GM12878 (cell line): ENCODE measurements at regions not wholly inside any gene's neighbourhood (a gene's known extent, or its start where the extent isn't known, plus 50 kb on each side); places are given as distances from the start of the nearest gene placed in this dataset.

ENCODE experiments used
- ATAC-seq: fragments of 200-7000 bp; cut with Tn5 transposase; 3 replicates; pipeline ENCODE4 v1.9.1; 2020; ENCODE audit warnings: mild to moderate bottlenecking, moderate library complexity
- BruUV-seq: library from RNA; stranded (reverse); fragments of 400-500 nt; replicated peaks from 2 replicates; lab custom pipeline; 2021; lab: Mats Ljungman, UMichigan
- CTCF ChIA-PET: fragments of 300-600 bp; sonication (Branson Sonifier 250); formaldehyde crosslinking; extraction: SDS; loops from one replicate; lab custom pipeline; 2021; ENCODE audit warnings: inconsistent platforms; lab: Yijun Ruan, JAX
- POLR2A ChIA-PET: fragments of 350-600 bp; formaldehyde crosslinking; extraction: SDS; loops from one replicate; lab custom pipeline; 2021; ENCODE audit warnings: inconsistent platforms; lab: Charles Lee
- RAD21 ChIA-PET: fragments of 300-600 bp; sonication (Branson Sonifier 250); formaldehyde crosslinking; loops from one replicate; lab custom pipeline; 2023; ENCODE audit warnings: antibody characterized with exemption; ENCODE audit not compliant: unreplicated experiment; lab: Charles Lee
- SMC1A ChIA-PET: fragments of 300-600 bp; sonication (Branson Sonifier 250); formaldehyde crosslinking; loops from one replicate; lab custom pipeline; 2023; ENCODE audit not compliant: unreplicated experiment, uncharacterized antibody; lab: Charles Lee
- DNase-seq: peaks from one replicate; pipeline ENCODE4 v3.0.0-alpha.2; 2011; ENCODE audit warnings: low read depth, low spot score
- FAIRE-seq: peaks from 3 replicates; lab custom pipeline; 2011; peaks lifted over from hg19 to GRCh38; lab: Jason Lieb, UNC
- H2AFZ ChIP-seq: 2 replicates; pipeline ENCODE4 v1.6.0; 2011; ENCODE audit warnings: low read depth, low read length, control low read depth; ENCODE audit not compliant: control insufficient read depth
- H3K27ac ChIP-seq: 2 replicates; pipeline ENCODE4 v1.5.1; 2011; ENCODE audit warnings: control low read depth; ENCODE audit not compliant: control insufficient read depth, insufficient read depth
- H3K27me3 ChIP-seq, 2 experiments: replicated peaks in 1 of 2; 2 replicates each; pipeline versions ENCODE4 v1.6.0 to v1.6.1; 2011; ENCODE audit warnings: low read length in 1 of 2; ENCODE audit not compliant: control insufficient read depth in 2 of 2, insufficient read depth in 2 of 2
- H3K36me3 ChIP-seq, 2 experiments: 2 replicates each; pipeline ENCODE4 v1.5.1; 2011; ENCODE audit warnings: low read length in 1 of 2; ENCODE audit not compliant: control insufficient read depth in 2 of 2, insufficient read depth in 2 of 2
- H3K4me1 ChIP-seq: 2 replicates; pipeline ENCODE4 v1.6.1; 2011; ENCODE audit warnings: mild to moderate bottlenecking, low read length, moderate library complexity, mixed read lengths; ENCODE audit not compliant: control insufficient read depth, insufficient read depth
- H3K4me2 ChIP-seq: 2 replicates; pipeline ENCODE4 v1.6.0; 2011; ENCODE audit warnings: control low read depth; ENCODE audit not compliant: control insufficient read depth, insufficient read depth
- H3K4me3 ChIP-seq: fragments of 200-600 bp; sonication (generic); 2 replicates; pipeline ENCODE4 v1.5.1; 2016
- H3K79me2 ChIP-seq: 2 replicates; pipeline ENCODE4 v1.6.0; 2011; ENCODE audit warnings: low read length; ENCODE audit not compliant: control insufficient read depth, insufficient read depth
- H3K9ac ChIP-seq: 2 replicates; pipeline ENCODE4 v1.8.0; 2011; ENCODE audit warnings: low read length, control low read depth, mixed read lengths; ENCODE audit not compliant: control insufficient read depth, insufficient read depth
- H3K9me3 ChIP-seq: replicated peaks from 3 replicates; pipeline ENCODE4 v1.5.1; 2011; ENCODE audit warnings: mild to moderate bottlenecking, low read length; ENCODE audit not compliant: control insufficient read depth, insufficient read depth
- H4K20me1 ChIP-seq: 2 replicates; pipeline ENCODE4 v1.6.0; 2011; ENCODE audit not compliant: control insufficient read depth, insufficient read depth
- BHLHE40 ChIP-seq, 2 experiments: fragments of 450-650 bp in 1 of 2; IDR thresholded peaks; 2 replicates each; pipeline ENCODE4 v1.6.1; 2011 to 2017; ENCODE audit warnings: low read depth in 2 of 2, borderline replicate concordance in 1 of 2, improper control_type of control experiment in 1 of 2, low read length in 1 of 2, mild to moderate bottlenecking in 1 of 2
- CREB1 ChIP-seq: IDR thresholded peaks from 2 replicates; pipeline ENCODE4 v1.6.1; 2012; ENCODE audit warnings: low read depth, mild to moderate bottlenecking, inconsistent platforms
- CTCF ChIP-seq, 3 experiments: IDR thresholded peaks in 2 of 3; conservative IDR thresholded peaks in 1 of 3; 2 replicates each; pipeline ENCODE4 v1.5.1; 2011; ENCODE audit warnings: low read depth in 3 of 3, low read length in 3 of 3, mild to moderate bottlenecking in 3 of 3, control low read depth in 2 of 3, moderate library complexity in 2 of 3, inconsistent platforms in 1 of 3, mixed read lengths in 1 of 3; ENCODE audit not compliant: control insufficient read depth in 2 of 3, insufficient read depth in 1 of 3; ENCODE audit errors: extremely low read depth in 1 of 3
- KAT2A ChIP-seq: conservative IDR thresholded peaks from 2 replicates; pipeline ENCODE4 v1.6.1; 2011; ENCODE audit warnings: low read depth, low read length; ENCODE audit not compliant: control insufficient read depth
- MTA3 ChIP-seq: IDR thresholded peaks from 2 replicates; pipeline ENCODE4 v1.6.1; 2012; ENCODE audit warnings: low read length, inconsistent platforms, borderline replicate concordance
- POLR2A ChIP-seq: IDR thresholded peaks from 2 replicates; pipeline ENCODE4 v1.6.1; 2011; ENCODE audit warnings: low read depth, mild to moderate bottlenecking, low read length
- SIX5 ChIP-seq: IDR thresholded peaks from 2 replicates; pipeline ENCODE4 v1.6.1; 2011; ENCODE audit warnings: mild to moderate bottlenecking, low read depth, low read length, moderate library complexity; ENCODE audit not compliant: severe bottlenecking
- SREBF1 ChIP-seq: IDR thresholded peaks from 2 replicates; pipeline ENCODE4 v1.6.1; 2012; ENCODE audit warnings: mild to moderate bottlenecking, low read length
- SREBF2 ChIP-seq: IDR thresholded peaks from 2 replicates; pipeline ENCODE4 v1.6.1; 2012; ENCODE audit warnings: mild to moderate bottlenecking, low read length
- ZNF24 ChIP-seq: fragments of 450-650 bp; IDR thresholded peaks from 2 replicates; pipeline ENCODE4 v1.6.1; 2017; ENCODE audit warnings: antibody characterized with exemption, mild to moderate bottlenecking
- ZNF622 ChIP-seq: fragments of 450-650 bp; IDR thresholded peaks from 2 replicates; pipeline ENCODE4 v1.6.1; 2017; ENCODE audit warnings: mild to moderate bottlenecking, inconsistent platforms
- WGBS: methylation state at CpG from one replicate; pipeline ENCODE4 v1.1.6; 2016; ENCODE audit warnings: low lambda C conversion rate; ENCODE audit not compliant: insufficient replicate concordance, insufficient coverage; ENCODE audit errors: missing lambda C conversion rate; 5-methylcytosine and 5-hydroxymethylcytosine counted together
- in situ Hi-C: fragments of 300-500 bp; cut with MboI; formaldehyde crosslinking; loops from 9 replicates; pipeline ENCODE4 v1.14.3; 2018; ENCODE audit warnings: mixed read lengths
- intact Hi-C: fragments of 100-400 bp; cut with micrococcal nuclease; formaldehyde crosslinking; loops from one replicate; pipeline ENCODE4 v1.14.2; 2022; ENCODE audit not compliant: unreplicated experiment
- TF ChIP-seq, protein P1 (sequence below): IDR thresholded peaks from 2 replicates; pipeline ENCODE4 v1.6.1; 2011; ENCODE audit warnings: mild to moderate bottlenecking, low read depth, low read length, moderate library complexity; ENCODE audit not compliant: insufficient replicate concordance
- TF ChIP-seq, protein P2 (sequence below): fragments of 450-650 bp; formaldehyde crosslinking; IDR thresholded peaks from 2 replicates; pipeline ENCODE4 v1.5.0; 2022; ENCODE audit warnings: mild to moderate bottlenecking, missing genetic modification characterization

GRCh38 chr4:53917729-53918128 is 146.7 kb downstream of the CHIC2 start:
- ChIA-PET POLR2A (no interaction called here), CTCF (no interaction called here), SMC1A (interaction anchor here (0.9 kb wide), 1 partner anchor 8 kb away, joined by 3 read pairs; no protein-coding TSS in a partner anchor), RAD21 (no interaction called here)
- no peak overlapping the region for H3K4me2 ChIP-seq
- 0 out of 4 replicates have a peak, but pooled peaks cover 0 to 2% of the 10 kb centered on the region in 2 experiments for H3K27me3 ChIP-seq
- no peaks in the 10 kb centered on the region for H3K4me1 ChIP-seq
- DNase-seq (no peak), ATAC-seq (no peak), FAIRE-seq (no peak)
- no peaks in the 10 kb centered on the region for H3K36me3 ChIP-seq
- H3K9ac ChIP-seq, result no peak overlapping the region
- BruUV-seq, result no TSS peak
- no peaks in the 10 kb centered on the region for H3K79me2 ChIP-seq
- in situ Hi-C loops, result no loop called here
- intact Hi-C loops, result no loop called here
- no peak overlapping the region for H3K4me3 ChIP-seq
- H3K9me3 ChIP-seq, result no peaks in the 10 kb centered on the region
- no peaks in the 10 kb centered on the region for H4K20me1 ChIP-seq
- H2AFZ ChIP-seq, result no peak overlapping the region
- TF ChIP-seq CREB1 (no peak), POLR2A (no peak), SIX5 (no peak), ZNF24 (no peak), BHLHE40 (IDR thresholded peaks at IDR 0.05; ENCODE audit: borderline replicate concordance in 1 of 2, low read depth in 2 of 2, low read length in 1 of 2) (no peak)
- 44% methylated on average over 2 of the region's 2 CpGs for WGBS
- H3K27ac ChIP-seq, result no peak overlapping the region

DNA sequence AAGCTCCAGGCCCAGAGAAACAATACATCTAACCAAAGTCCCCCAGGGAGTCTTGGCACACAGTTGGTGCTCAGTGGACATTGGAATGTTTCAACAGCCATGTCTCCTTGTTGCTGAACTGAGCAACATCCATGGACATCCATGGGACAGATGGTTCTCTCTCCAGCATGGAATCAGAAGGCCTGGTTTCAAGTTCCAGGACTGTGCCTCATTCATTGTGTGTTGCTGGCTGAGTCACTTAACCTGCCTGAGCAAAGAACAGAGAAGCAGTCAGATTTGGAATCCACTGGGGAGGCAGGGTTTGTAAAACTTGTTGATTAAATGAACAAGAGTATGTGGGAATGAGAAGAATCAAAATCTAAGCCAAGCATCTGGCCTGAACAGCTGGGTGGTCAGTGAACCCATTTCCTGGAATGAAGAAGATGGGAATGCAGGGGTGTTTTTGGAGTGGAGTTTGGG is 147.9 kb downstream of the CHIC2 start:
- DNase-seq (no peak), ATAC-seq (no peak), FAIRE-seq (no peak)
- H2AFZ ChIP-seq, result no peak overlapping the region
- no peak overlapping the region for H3K4me2 ChIP-seq
- H3K4me3 ChIP-seq, result no peak overlapping the region
- no peak overlapping the region for H3K27ac ChIP-seq
- RAD21 ChIA-PET, result no interaction called here
- in situ Hi-C loops, result no loop called here
- H3K36me3 ChIP-seq, result no peaks in the 10 kb centered on the region
- H3K27me3 ChIP-seq, result peaks cover 0 to 2% of the 10 kb centered on the region in 2 experiments; a peak in 1 of 4 replicates
- no peaks in the 10 kb centered on the region for H4K20me1 ChIP-seq
- H3K9me3 ChIP-seq, result no peaks in the 10 kb centered on the region
- CTCF ChIA-PET, result interaction anchor here (0.7 to 1.2 kb wide), 2 partner anchors 15 to 318 kb away, joined by 3 to 4 read pairs; no protein-coding TSS in a partner anchor
- POLR2A ChIA-PET, result no interaction called here
- H3K79me2 ChIP-seq, result no peaks in the 10 kb centered on the region
- intact Hi-C loops, result no loop called here
- H3K4me1 ChIP-seq, result no peaks in the 10 kb centered on the region
- no peak overlapping the region for H3K9ac ChIP-seq
- no TSS peak for BruUV-seq
- SMC1A ChIA-PET, result interaction anchor here (1.2 kb wide), 1 partner anchor 318 kb away, joined by 4 read pairs; no protein-coding TSS in a partner anchor
- TF ChIP-seq MTA3, result no peak
- no peak for TF ChIP-seq SREBF2
- TF ChIP-seq CTCF (IDR thresholded peaks at IDR 0.05 in 2 of 3, conservative IDR thresholded peaks at IDR 0.05 in 1 of 3; ENCODE audit: control insufficient read depth in 2 of 3, extremely low read depth in 1 of 3, insufficient read depth in 1 of 3, low read depth in 3 of 3, low read length in 3 of 3), result no peak
- TF ChIP-seq, protein P1, sequence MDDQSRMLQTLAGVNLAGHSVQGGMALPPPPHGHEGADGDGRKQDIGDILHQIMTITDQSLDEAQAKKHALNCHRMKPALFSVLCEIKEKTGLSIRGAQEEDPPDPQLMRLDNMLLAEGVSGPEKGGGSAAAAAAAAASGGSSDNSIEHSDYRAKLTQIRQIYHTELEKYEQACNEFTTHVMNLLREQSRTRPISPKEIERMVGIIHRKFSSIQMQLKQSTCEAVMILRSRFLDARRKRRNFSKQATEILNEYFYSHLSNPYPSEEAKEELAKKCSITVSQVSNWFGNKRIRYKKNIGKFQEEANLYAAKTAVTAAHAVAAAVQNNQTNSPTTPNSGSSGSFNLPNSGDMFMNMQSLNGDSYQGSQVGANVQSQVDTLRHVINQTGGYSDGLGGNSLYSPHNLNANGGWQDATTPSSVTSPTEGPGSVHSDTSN, result no peak
- TF ChIP-seq ZNF622, result no peak
- TF ChIP-seq, protein P2, sequence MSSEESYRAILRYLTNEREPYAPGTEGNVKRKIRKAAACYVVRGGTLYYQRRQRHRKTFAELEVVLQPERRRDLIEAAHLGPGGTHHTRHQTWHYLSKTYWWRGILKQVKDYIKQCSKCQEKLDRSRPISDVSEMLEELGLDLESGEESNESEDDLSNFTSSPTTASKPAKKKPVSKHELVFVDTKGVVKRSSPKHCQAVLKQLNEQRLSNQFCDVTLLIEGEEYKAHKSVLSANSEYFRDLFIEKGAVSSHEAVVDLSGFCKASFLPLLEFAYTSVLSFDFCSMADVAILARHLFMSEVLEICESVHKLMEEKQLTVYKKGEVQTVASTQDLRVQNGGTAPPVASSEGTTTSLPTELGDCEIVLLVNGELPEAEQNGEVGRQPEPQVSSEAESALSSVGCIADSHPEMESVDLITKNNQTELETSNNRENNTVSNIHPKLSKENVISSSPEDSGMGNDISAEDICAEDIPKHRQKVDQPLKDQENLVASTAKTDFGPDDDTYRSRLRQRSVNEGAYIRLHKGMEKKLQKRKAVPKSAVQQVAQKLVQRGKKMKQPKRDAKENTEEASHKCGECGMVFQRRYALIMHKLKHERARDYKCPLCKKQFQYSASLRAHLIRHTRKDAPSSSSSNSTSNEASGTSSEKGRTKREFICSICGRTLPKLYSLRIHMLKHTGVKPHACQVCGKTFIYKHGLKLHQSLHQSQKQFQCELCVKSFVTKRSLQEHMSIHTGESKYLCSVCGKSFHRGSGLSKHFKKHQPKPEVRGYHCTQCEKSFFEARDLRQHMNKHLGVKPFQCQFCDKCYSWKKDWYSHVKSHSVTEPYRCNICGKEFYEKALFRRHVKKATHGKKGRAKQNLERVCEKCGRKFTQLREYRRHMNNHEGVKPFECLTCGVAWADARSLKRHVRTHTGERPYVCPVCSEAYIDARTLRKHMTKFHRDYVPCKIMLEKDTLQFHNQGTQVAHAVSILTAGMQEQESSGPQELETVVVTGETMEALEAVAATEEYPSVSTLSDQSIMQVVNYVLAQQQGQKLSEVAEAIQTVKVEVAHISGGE (CRISPR knock-in tag), result no peak
- TF ChIP-seq SREBF1, result no peak
- TF ChIP-seq KAT2A, result no peak
